ENCODE measurements at regions not wholly inside any gene's neighbourhood (a gene's known extent, or its start where the extent isn't known, plus 50 kb on each side); places are given as distances from the start of the nearest gene placed in this dataset.

DNA sequence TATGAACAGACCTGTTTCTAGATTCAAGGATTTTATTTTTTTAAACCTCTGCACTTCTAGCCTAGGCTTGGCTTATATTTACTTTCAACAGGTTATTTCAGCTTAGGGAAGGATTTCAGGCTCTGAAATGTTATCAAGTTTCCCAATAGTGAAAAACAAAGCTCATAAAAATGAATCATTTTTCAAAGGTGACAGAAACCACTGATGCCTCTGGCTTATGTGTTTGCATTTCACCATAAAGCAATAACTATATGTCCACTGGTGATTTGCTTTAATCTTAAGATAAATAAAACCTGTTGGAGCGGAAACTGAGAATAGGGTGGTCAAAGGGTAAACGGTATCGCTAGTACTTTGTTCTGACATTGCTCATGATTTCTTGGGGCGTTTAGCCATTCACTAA is 141.2 kb upstream of the LRIG1 start:
- no TSS peak for BruUV-seq (replicated peaks)
- H3K36me3 ChIP-seq (ENCODE audit: control insufficient read depth, insufficient read depth, low read length) = no peaks in the 10 kb centered on the region
- H3K27ac Mint-ChIP-seq (ENCODE audit: unreplicated experiment) = no peak overlapping the region
- peaks cover 9% of the 10 kb centered on the region for H3K9me3 ChIP-seq
- H3K4me3 Mint-ChIP-seq (ENCODE audit: unreplicated experiment) = peak overlapping the region; percentile 48
- no peaks in the 10 kb centered on the region for H3K27me3 Mint-ChIP-seq (ENCODE audit: insufficient read depth, unreplicated experiment)
- DNase-seq = peak in 1 of 2 experiments; percentile 57
- peaks cover 10% of the 10 kb centered on the region for H3K4me1 ChIP-seq
- POLR2A ChIA-PET = no interaction called here
- no peaks in the 10 kb centered on the region for H3K36me3 Mint-ChIP-seq (ENCODE audit: insufficient read depth, unreplicated experiment)
- no peak for TF ChIP-seq CTCF (IDR thresholded peaks at IDR 0.05; ENCODE audit: insufficient read depth in 1 of 2, low read depth in 1 of 2, low read length in 1 of 2, severe bottlenecking in 1 of 2, unreplicated experiment in 1 of 2)
- H3K27me3 ChIP-seq (replicated peaks; ENCODE audit: control insufficient read depth, insufficient read depth, low read length) = no peaks in the 10 kb centered on the region
- intact Hi-C loops (cut with micrococcal nuclease; ENCODE audit: unreplicated experiment) = loop anchor here (1.0 to 2.0 kb wide), 3 partner anchors 14 to 161 kb away; no protein-coding TSS in a partner anchor
- CTCF ChIA-PET = interaction anchor here (0.6 to 1.0 kb wide), 2 partner anchors 134 to 180 kb away, joined by 3 to 5 read pairs; no protein-coding TSS in a partner anchor
- no peak overlapping the region for H3K4me3 ChIP-seq (ENCODE audit: low read depth, low read length)
- H3K9me3 Mint-ChIP-seq (ENCODE audit: unreplicated experiment) = no peaks in the 10 kb centered on the region
- H3K4me1 Mint-ChIP-seq (ENCODE audit: low read depth, unreplicated experiment) = no peaks in the 10 kb centered on the region

DNA sequence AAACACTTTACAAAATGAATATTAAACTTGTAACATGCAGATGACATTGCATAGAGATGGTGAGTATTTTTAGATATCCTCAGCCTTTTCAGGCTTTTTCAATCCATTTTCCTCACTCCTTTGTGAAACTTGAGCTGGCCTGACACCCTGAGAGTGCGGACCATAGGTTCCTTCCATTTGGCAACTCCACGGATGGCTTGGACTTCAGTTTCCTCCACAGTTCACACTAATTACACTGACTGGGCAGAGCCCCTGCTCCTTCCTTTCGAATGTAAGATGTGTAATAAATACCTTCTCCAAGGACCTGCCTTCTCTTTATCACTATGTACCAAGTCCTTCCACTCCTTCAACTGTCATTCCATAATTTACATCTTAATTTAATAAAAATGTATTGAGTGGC is 141.7 kb upstream of the LRIG1 start:
- no peaks in the 10 kb centered on the region for H3K27me3 Mint-ChIP-seq (ENCODE audit: insufficient read depth, unreplicated experiment)
- Histone ChIP-seq H3K27me3 (replicated peaks; ENCODE audit: control insufficient read depth, insufficient read depth, low read length) (no peaks in the 10 kb centered on the region), H3K4me3 (ENCODE audit: low read depth, low read length) (no peak overlapping the region), H3K9me3 (peaks cover 9% of the 10 kb centered on the region), H3K36me3 (ENCODE audit: control insufficient read depth, insufficient read depth, low read length) (no peaks in the 10 kb centered on the region), H3K4me1 (peaks cover 10% of the 10 kb centered on the region)
- H3K4me3 Mint-ChIP-seq (ENCODE audit: unreplicated experiment) = peak overlapping the region; percentile 48
- no peaks in the 10 kb centered on the region for H3K9me3 Mint-ChIP-seq (ENCODE audit: unreplicated experiment)
- no peak overlapping the region for H3K27ac Mint-ChIP-seq (ENCODE audit: unreplicated experiment)
- intact Hi-C loops (cut with micrococcal nuclease; ENCODE audit: unreplicated experiment) = loop anchor here (1.0 to 2.0 kb wide), 3 partner anchors 14 to 161 kb away; no protein-coding TSS in a partner anchor
- TF ChIP-seq CTCF (IDR thresholded peaks at IDR 0.05; ENCODE audit: insufficient read depth in 1 of 2, low read depth in 1 of 2, low read length in 1 of 2, severe bottlenecking in 1 of 2, unreplicated experiment in 1 of 2) = no peak
- no peaks in the 10 kb centered on the region for H3K36me3 Mint-ChIP-seq (ENCODE audit: insufficient read depth, unreplicated experiment)
- no TSS peak for BruUV-seq (replicated peaks)
- ChIA-PET POLR2A (no interaction called here), CTCF (interaction anchor here (0.6 to 1.0 kb wide), 2 partner anchors 133 to 180 kb away, joined by 3 to 5 read pairs; no protein-coding TSS in a partner anchor)
- peak; percentile 36 to 67 for DNase-seq
- H3K4me1 Mint-ChIP-seq (ENCODE audit: low read depth, unreplicated experiment) = no peaks in the 10 kb centered on the region

DNA sequence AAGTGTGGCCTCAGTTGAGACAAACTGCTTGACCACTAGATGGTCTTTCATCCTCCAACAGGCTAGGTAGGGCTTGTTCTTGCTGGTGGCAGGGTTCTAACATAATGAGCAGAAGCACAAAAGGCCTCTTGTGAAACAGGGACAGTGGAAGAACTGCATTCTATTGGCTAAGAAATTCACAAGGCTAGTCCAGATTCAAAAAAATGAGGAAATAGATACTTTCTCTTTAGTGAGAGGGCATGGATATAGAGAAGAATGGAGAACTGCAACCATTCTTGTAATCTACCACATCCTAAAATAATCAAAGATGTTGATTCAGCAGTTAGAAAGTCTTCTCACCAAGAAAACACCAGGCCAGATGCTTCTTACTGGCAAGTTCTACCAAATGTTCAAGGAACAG is 143.7 kb upstream of the LRIG1 start:
- ChIA-PET CTCF (no interaction called here), POLR2A (no interaction called here)
- peaks cover 10% of the 10 kb centered on the region for H3K4me1 ChIP-seq
- no peaks in the 10 kb centered on the region for H3K27me3 ChIP-seq (replicated peaks; ENCODE audit: control insufficient read depth, insufficient read depth, low read length)
- Mint-ChIP-seq H3K4me3 (ENCODE audit: unreplicated experiment) (no peak overlapping the region), H3K27ac (ENCODE audit: unreplicated experiment) (no peak overlapping the region), H3K4me1 (ENCODE audit: low read depth, unreplicated experiment) (no peaks in the 10 kb centered on the region), H3K9me3 (ENCODE audit: unreplicated experiment) (no peaks in the 10 kb centered on the region), H3K36me3 (ENCODE audit: insufficient read depth, unreplicated experiment) (no peaks in the 10 kb centered on the region), H3K27me3 (ENCODE audit: insufficient read depth, unreplicated experiment) (no peaks in the 10 kb centered on the region)
- no TSS peak for BruUV-seq (replicated peaks)
- TF ChIP-seq CTCF (IDR thresholded peaks at IDR 0.05; ENCODE audit: insufficient read depth in 1 of 2, low read depth in 1 of 2, low read length in 1 of 2, severe bottlenecking in 1 of 2, unreplicated experiment in 1 of 2) = no peak
- H3K4me3 ChIP-seq (ENCODE audit: low read depth, low read length) = no peak overlapping the region
- H3K36me3 ChIP-seq (ENCODE audit: control insufficient read depth, insufficient read depth, low read length) = no peaks in the 10 kb centered on the region
- H3K9me3 ChIP-seq = peaks cover 9% of the 10 kb centered on the region
- no peak for DNase-seq
- intact Hi-C loops (cut with micrococcal nuclease; ENCODE audit: unreplicated experiment) = no loop called here
